HL-60 (cell line): ENCODE measurements at regions not wholly inside any gene's neighbourhood (a gene's known extent, or its start where the extent isn't known, plus 50 kb on each side); places are given as distances from the start of the nearest gene placed in this dataset.

Source experiments
- DNase-seq, 2 experiments: peaks; one replicate each; pipeline ENCODE4 v3.0.0-alpha.2; 2010 to 2020; ENCODE audit warnings: low read depth in 1 of 2, low spot score in 1 of 2
- H3K27ac ChIP-seq: fragments of 250-450 bp; sonication (Bioruptor Pico); replicated peaks from 2 replicates; pipeline ENCODE4 v1.5.1; 2020; ENCODE audit warnings: mild to moderate bottlenecking, moderate library complexity
- H3K27me3 ChIP-seq: fragments of 250-450 bp; sonication (Bioruptor Pico); 2 replicates; pipeline ENCODE4 v1.5.1; 2021; ENCODE audit warnings: mild to moderate bottlenecking, moderate library complexity; ENCODE audit not compliant: insufficient read depth, poor library complexity, severe bottlenecking
- H3K4me3 ChIP-seq: replicated peaks from 2 replicates; pipeline ENCODE4 v1.5.1; 2011; ENCODE audit warnings: mild to moderate bottlenecking, control low read depth, low read length; ENCODE audit not compliant: insufficient read depth
- CTCF ChIP-seq: IDR thresholded peaks from one replicate; pipeline ENCODE4 v1.5.1; 2011; ENCODE audit warnings: low read length, control low read depth, inconsistent platforms; ENCODE audit not compliant: insufficient read depth
- GABPA ChIP-seq: IDR thresholded peaks from 2 replicates; pipeline ENCODE4 v1.6.1; 2012; ENCODE audit warnings: low read depth
- POLR2AphosphoS5 ChIP-seq: IDR thresholded peaks from 2 replicates; pipeline ENCODE4 v1.6.1; 2012; ENCODE audit warnings: low read depth
- SPI1 ChIP-seq: IDR thresholded peaks from 2 replicates; pipeline ENCODE4 v1.6.1; 2012; ENCODE audit warnings: low read depth, mild to moderate bottlenecking, borderline replicate concordance
- TF ChIP-seq, protein P1 (sequence below): IDR thresholded peaks from 2 replicates; pipeline ENCODE4 v1.6.1; 2012; ENCODE audit warnings: low read depth; ENCODE audit not compliant: insufficient replicate concordance

- no peak for DNase-seq
- no peaks in the 10 kb centered on the region for H3K27me3 ChIP-seq
- no peak overlapping the region for H3K27ac ChIP-seq
- TF ChIP-seq POLR2AphosphoS5 (no peak), CTCF (no peak), SPI1 (no peak), GABPA (no peak)
- TF ChIP-seq, protein P1, sequence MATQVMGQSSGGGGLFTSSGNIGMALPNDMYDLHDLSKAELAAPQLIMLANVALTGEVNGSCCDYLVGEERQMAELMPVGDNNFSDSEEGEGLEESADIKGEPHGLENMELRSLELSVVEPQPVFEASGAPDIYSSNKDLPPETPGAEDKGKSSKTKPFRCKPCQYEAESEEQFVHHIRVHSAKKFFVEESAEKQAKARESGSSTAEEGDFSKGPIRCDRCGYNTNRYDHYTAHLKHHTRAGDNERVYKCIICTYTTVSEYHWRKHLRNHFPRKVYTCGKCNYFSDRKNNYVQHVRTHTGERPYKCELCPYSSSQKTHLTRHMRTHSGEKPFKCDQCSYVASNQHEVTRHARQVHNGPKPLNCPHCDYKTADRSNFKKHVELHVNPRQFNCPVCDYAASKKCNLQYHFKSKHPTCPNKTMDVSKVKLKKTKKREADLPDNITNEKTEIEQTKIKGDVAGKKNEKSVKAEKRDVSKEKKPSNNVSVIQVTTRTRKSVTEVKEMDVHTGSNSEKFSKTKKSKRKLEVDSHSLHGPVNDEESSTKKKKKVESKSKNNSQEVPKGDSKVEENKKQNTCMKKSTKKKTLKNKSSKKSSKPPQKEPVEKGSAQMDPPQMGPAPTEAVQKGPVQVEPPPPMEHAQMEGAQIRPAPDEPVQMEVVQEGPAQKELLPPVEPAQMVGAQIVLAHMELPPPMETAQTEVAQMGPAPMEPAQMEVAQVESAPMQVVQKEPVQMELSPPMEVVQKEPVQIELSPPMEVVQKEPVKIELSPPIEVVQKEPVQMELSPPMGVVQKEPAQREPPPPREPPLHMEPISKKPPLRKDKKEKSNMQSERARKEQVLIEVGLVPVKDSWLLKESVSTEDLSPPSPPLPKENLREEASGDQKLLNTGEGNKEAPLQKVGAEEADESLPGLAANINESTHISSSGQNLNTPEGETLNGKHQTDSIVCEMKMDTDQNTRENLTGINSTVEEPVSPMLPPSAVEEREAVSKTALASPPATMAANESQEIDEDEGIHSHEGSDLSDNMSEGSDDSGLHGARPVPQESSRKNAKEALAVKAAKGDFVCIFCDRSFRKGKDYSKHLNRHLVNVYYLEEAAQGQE, result no peak
- no peak overlapping the region for H3K4me3 ChIP-seq
Observed at GRCh38 chr10:65328486-65328885, 1597.3 kb upstream of the LRRTM3 start.

- H3K27ac ChIP-seq, result no peak overlapping the region
- DNase-seq, result no peak
- no peak overlapping the region for H3K4me3 ChIP-seq
- no peaks in the 10 kb centered on the region for H3K27me3 ChIP-seq
- TF ChIP-seq CTCF (no peak), SPI1 (no peak), POLR2AphosphoS5 (no peak), GABPA (no peak)
- TF ChIP-seq, protein P1, result no peak
Observed at GRCh38 chr10:65335311-65335710, 1590.5 kb upstream of the LRRTM3 start.

DNA sequence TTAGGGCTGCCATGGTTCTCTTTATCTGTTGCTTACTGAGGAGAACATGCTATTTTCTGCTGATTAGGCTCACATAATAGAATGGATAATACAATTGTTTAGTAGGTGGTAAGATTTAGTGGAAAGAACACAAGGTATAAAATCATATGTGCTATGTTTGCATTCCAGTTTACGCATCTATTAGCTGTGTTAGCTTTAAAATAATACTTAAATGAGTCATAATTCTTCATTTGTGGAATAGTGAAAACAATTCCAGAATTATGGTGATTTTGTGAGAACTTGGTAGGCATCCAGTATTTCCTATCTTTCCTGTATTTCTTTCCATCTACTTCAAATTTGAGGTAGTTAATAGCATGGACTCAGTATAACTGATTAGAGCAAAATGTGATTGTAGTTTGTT is 1585.5 kb upstream of the LRRTM3 start:
- no peaks in the 10 kb centered on the region for H3K27me3 ChIP-seq
- TF ChIP-seq SPI1 (no peak), CTCF (no peak), GABPA (no peak), POLR2AphosphoS5 (no peak)
- TF ChIP-seq, protein P1, result no peak
- no peak overlapping the region for H3K4me3 ChIP-seq
- no peak overlapping the region for H3K27ac ChIP-seq
- DNase-seq, result no peak
